HG03135 (cell line): ENCODE measurements at regions not wholly inside any gene's neighbourhood (a gene's known extent, or its start where the extent isn't known, plus 50 kb on each side); places are given as distances from the start of the nearest gene placed in this dataset.

Source experiments
- ATAC-seq: cut with Tn5 transposase; IDR thresholded peaks from one replicate; pipeline ENCODE4 v1.9.1; 2021; ENCODE audit warnings: mild to moderate bottlenecking, moderate library complexity; ENCODE audit not compliant: unreplicated experiment

- ATAC-seq: no peak
Measured at GRCh38 chr5:14019768-14020290, 75.3 kb upstream of the DNAH5 start.

- ATAC-seq: no peak
Measured at GRCh38 chr5:14017904-14018303, 73.4 kb upstream of the DNAH5 start.

- no peak for ATAC-seq
Measured at GRCh38 chr5:14016549-14016948, 72.1 kb upstream of the DNAH5 start.

GRCh38 chr5:14011089-14012020 lies 66.9 kb upstream of the DNAH5 start:
- peak; percentile 92 for ATAC-seq

GRCh38 chr5:14009575-14009974 lies 65.1 kb upstream of the DNAH5 start:
- ATAC-seq: no peak

- no peak for ATAC-seq
Measured at GRCh38 chr5:14008819-14009311, 64.4 kb upstream of the DNAH5 start.

GRCh38 chr5:14006823-14007520 lies 62.5 kb upstream of the DNAH5 start:
- ATAC-seq: no peak

GRCh38 chr5:14004598-14005394 lies 60.3 kb upstream of the DNAH5 start:
- no peak for ATAC-seq

GRCh38 chr5:14003936-14004335 lies 59.4 kb upstream of the DNAH5 start:
- ATAC-seq: no peak

- ATAC-seq: no peak
Measured at GRCh38 chr5:14003513-14003912, 59.0 kb upstream of the DNAH5 start.

GRCh38 chr5:13998254-13998653 lies 53.8 kb upstream of the DNAH5 start:
- ATAC-seq: no peak

- ATAC-seq: no peak
Measured at GRCh38 chr5:13997514-13997913, 53.0 kb upstream of the DNAH5 start.

GRCh38 chr5:13994621-13995253 lies 50.2 kb upstream of the DNAH5 start:
- ATAC-seq: no peak
